HAP-1 (cell line): ENCODE measurements at regions not wholly inside any gene's neighbourhood (a gene's known extent, or its start where the extent isn't known, plus 50 kb on each side); places are given as distances from the start of the nearest gene placed in this dataset.

Source experiments
- DNase-seq, 2 experiments: peaks; one replicate each; pipeline ENCODE4 v3.0.0-alpha.2; 2016 to 2020; ENCODE audit warnings: low spot score in 2 of 2
- H3K27me3 ChIP-seq: fragments of 250-450 bp; sonication (Bioruptor Pico); 2 replicates; pipeline ENCODE4 v1.5.1; 2020; ENCODE audit warnings: low read depth, mild to moderate bottlenecking, moderate library complexity
- H3K36me3 ChIP-seq: fragments of 250-450 bp; sonication (Bioruptor Pico); replicated peaks from 2 replicates; pipeline ENCODE4 v1.5.1; 2020; ENCODE audit warnings: mild to moderate bottlenecking
- H3K4me1 ChIP-seq: fragments of 250-450 bp; sonication (Bioruptor Pico); 2 replicates; pipeline ENCODE4 v1.5.1; 2020; ENCODE audit warnings: mild to moderate bottlenecking
- H3K4me3 ChIP-seq: fragments of 250-450 bp; sonication (Bioruptor Pico); 2 replicates; pipeline ENCODE4 v1.5.1; 2020; ENCODE audit warnings: mild to moderate bottlenecking, moderate library complexity
- H3K9me3 ChIP-seq: fragments of 250-450 bp; sonication (Bioruptor Pico); 2 replicates; pipeline ENCODE4 v1.5.1; 2020; ENCODE audit warnings: mild to moderate bottlenecking, moderate library complexity
- in situ Hi-C: fragments of 300-500 bp; cut with MboI; formaldehyde crosslinking; loops from 3 replicates; pipeline ENCODE4 v1.14.3; 2020; ENCODE audit warnings: low sequenced_read_pairs, inconsistent platforms, mixed read lengths

GRCh38 chrX:10798041-10798440 lies 177.7 kb upstream of the MID1 start:
- in situ Hi-C loops, result no loop called here

GRCh38 chrX:10800796-10801195 lies 180.4 kb upstream of the MID1 start:
- Histone ChIP-seq H3K27me3 (no peaks in the 10 kb centered on the region), H3K4me3 (no peak overlapping the region), H3K9me3 (peaks cover 4% of the 10 kb centered on the region; the same call in 1 of the 2 replicates), H3K4me1 (no peaks in the 10 kb centered on the region), H3K36me3 (no peaks in the 10 kb centered on the region)
- no peak for DNase-seq
- in situ Hi-C loops, result no loop called here

More at GRCh38 chrX:10798041-10798440, 177.7 kb upstream of the MID1 start:
- no peaks in the 10 kb centered on the region for H3K36me3 ChIP-seq
- H3K4me3 ChIP-seq, result no peak overlapping the region
- no peak for DNase-seq
- no peaks in the 10 kb centered on the region; the same call in 1 of the 2 replicates for H3K9me3 ChIP-seq
- H3K4me1 ChIP-seq, result no peaks in the 10 kb centered on the region
- no peaks in the 10 kb centered on the region for H3K27me3 ChIP-seq

- Histone ChIP-seq H3K4me3 (no peak overlapping the region), H3K4me1 (no peaks in the 10 kb centered on the region), H3K27me3 (peaks cover 2% of the 10 kb centered on the region; the same call in 1 of the 2 replicates), H3K36me3 (no peaks in the 10 kb centered on the region), H3K9me3 (no peaks in the 10 kb centered on the region)
- in situ Hi-C loops, result no loop called here
- DNase-seq, result no peak
These were observed 190.7 kb upstream of the MID1 start for GRCh38 chrX:10811111-10811510.

- Histone ChIP-seq H3K27me3 (peaks cover 2% of the 10 kb centered on the region; the same call in 1 of the 2 replicates), H3K36me3 (no peaks in the 10 kb centered on the region), H3K9me3 (no peaks in the 10 kb centered on the region), H3K4me3 (no peak overlapping the region), H3K4me1 (no peaks in the 10 kb centered on the region)
- no peak for DNase-seq
- in situ Hi-C loops, result no loop called here
These were observed 193.4 kb upstream of the MID1 start for GRCh38 chrX:10813761-10814160.

GRCh38 chrX:10818651-10819050 lies 198.3 kb upstream of the MID1 start:
- Histone ChIP-seq H3K27me3 (no peaks in the 10 kb centered on the region), H3K36me3 (no peaks in the 10 kb centered on the region), H3K4me3 (no peak overlapping the region), H3K4me1 (no peaks in the 10 kb centered on the region), H3K9me3 (no peaks in the 10 kb centered on the region)
- in situ Hi-C loops, result no loop called here
- no peak for DNase-seq

GRCh38 chrX:10819973-10820372 lies 199.6 kb upstream of the MID1 start:
- Histone ChIP-seq H3K9me3 (no peaks in the 10 kb centered on the region), H3K36me3 (no peaks in the 10 kb centered on the region), H3K4me3 (no peak overlapping the region), H3K27me3 (no peaks in the 10 kb centered on the region), H3K4me1 (no peaks in the 10 kb centered on the region)
- in situ Hi-C loops, result no loop called here
- DNase-seq, result no peak

- no peaks in the 10 kb centered on the region for H3K4me1 ChIP-seq
- H3K27me3 ChIP-seq, result no peaks in the 10 kb centered on the region; the same call in 1 of the 2 replicates
- DNase-seq, result no peak
- in situ Hi-C loops, result no loop called here
- no peaks in the 10 kb centered on the region for H3K9me3 ChIP-seq
- no peak overlapping the region for H3K4me3 ChIP-seq
- H3K36me3 ChIP-seq, result no peaks in the 10 kb centered on the region
These were observed 200.9 kb upstream of the MID1 start for GRCh38 chrX:10821293-10821692.

GRCh38 chrX:10828036-10828435 lies 207.7 kb upstream of the MID1 start:
- no peaks in the 10 kb centered on the region; the same call in 1 of the 2 replicates for H3K27me3 ChIP-seq
- no peak for DNase-seq
- in situ Hi-C loops, result no loop called here

GRCh38 chrX:10828640-10829039 lies 208.3 kb upstream of the MID1 start:
- in situ Hi-C loops, result no loop called here
- Histone ChIP-seq H3K9me3 (no peaks in the 10 kb centered on the region), H3K27me3 (no peaks in the 10 kb centered on the region; the same call in 1 of the 2 replicates), H3K36me3 (no peaks in the 10 kb centered on the region), H3K4me3 (no peak overlapping the region), H3K4me1 (peaks cover 12% of the 10 kb centered on the region)
- DNase-seq, result no peak

More at GRCh38 chrX:10828036-10828435, 207.7 kb upstream of the MID1 start:
- H3K4me3 ChIP-seq, result no peak overlapping the region
- peaks cover 9% of the 10 kb centered on the region for H3K4me1 ChIP-seq
- H3K36me3 ChIP-seq, result no peaks in the 10 kb centered on the region
- H3K9me3 ChIP-seq, result no peaks in the 10 kb centered on the region

GRCh38 chrX:10831716-10832502 lies 211.5 kb upstream of the MID1 start:
- in situ Hi-C loops, result no loop called here
- no peak for DNase-seq
- Histone ChIP-seq H3K27me3 (no peaks in the 10 kb centered on the region), H3K9me3 (no peaks in the 10 kb centered on the region), H3K4me1 (peaks cover 13% of the 10 kb centered on the region), H3K36me3 (no peaks in the 10 kb centered on the region), H3K4me3 (no peak overlapping the region)

GRCh38 chrX:10833299-10834169 lies 213.1 kb upstream of the MID1 start:
- no peaks in the 10 kb centered on the region for H3K27me3 ChIP-seq
- H3K36me3 ChIP-seq, result no peaks in the 10 kb centered on the region
- DNase-seq, result peak in 1 of 2 experiments; percentile 27
- H3K9me3 ChIP-seq, result no peaks in the 10 kb centered on the region
- in situ Hi-C loops, result no loop called here
- no peak overlapping the region for H3K4me3 ChIP-seq
- peaks cover 13% of the 10 kb centered on the region for H3K4me1 ChIP-seq

- in situ Hi-C loops, result no loop called here
- no peak overlapping the region for H3K4me3 ChIP-seq
These were observed 221.2 kb upstream of the MID1 start for GRCh38 chrX:10841579-10841978.

GRCh38 chrX:10842646-10843045 lies 222.3 kb upstream of the MID1 start:
- H3K27me3 ChIP-seq, result no peaks in the 10 kb centered on the region
- H3K4me3 ChIP-seq, result no peak overlapping the region
- DNase-seq, result no peak
- no peaks in the 10 kb centered on the region for H3K9me3 ChIP-seq
- no peaks in the 10 kb centered on the region for H3K36me3 ChIP-seq
- in situ Hi-C loops, result no loop called here
- H3K4me1 ChIP-seq, result no peaks in the 10 kb centered on the region

More at GRCh38 chrX:10841579-10841978, 221.2 kb upstream of the MID1 start:
- no peak for DNase-seq
- Histone ChIP-seq H3K9me3 (no peaks in the 10 kb centered on the region), H3K27me3 (no peaks in the 10 kb centered on the region), H3K4me1 (no peaks in the 10 kb centered on the region), H3K36me3 (no peaks in the 10 kb centered on the region)

- no peaks in the 10 kb centered on the region for H3K27me3 ChIP-seq
- no peak for DNase-seq
These were observed 226.9 kb upstream of the MID1 start for GRCh38 chrX:10847333-10847732.

More at GRCh38 chrX:10847333-10847732, 226.9 kb upstream of the MID1 start:
- Histone ChIP-seq H3K9me3 (no peaks in the 10 kb centered on the region), H3K4me3 (no peak overlapping the region), H3K4me1 (no peaks in the 10 kb centered on the region), H3K36me3 (no peaks in the 10 kb centered on the region)
- in situ Hi-C loops, result no loop called here
